Stimulated activated CD4-positive, alpha-beta T cell treated with anti-CD3 and anti-CD28 coated beads, Interleukin-15, amount 100 ng/mL, for 48 hours (primary cell): ENCODE measurements at regions not wholly inside any gene's neighbourhood (a gene's known extent, or its start where the extent isn't known, plus 50 kb on each side); places are given as distances from the start of the nearest gene placed in this dataset.
"Not testable (repeated sequence)": the region's sequence is repeated elsewhere in the genome, so short reads cannot be mapped to it uniquely, and the experiment has no call there.

Source experiments
- DNase-seq, 2 donors: peaks; one replicate each; pipeline ENCODE4 v3.0.0-alpha.2; 2020; ENCODE audit warnings: low read depth in 2 of 2

GRCh38 chr2:224650815-224651439, 65.2 kb downstream of the CCDC195 start:
- DNase-seq, result no peak

- not testable (repeated sequence) for DNase-seq
Observed at GRCh38 chr2:224647684-224648083, 62.5 kb upstream of the CUL3 start.

- no peak for DNase-seq
Observed at GRCh38 chr2:224646242-224646846, 61.2 kb upstream of the CUL3 start.

GRCh38 chr2:224645722-224646121, 60.6 kb upstream of the CUL3 start:
- DNase-seq, result no peak

GRCh38 chr2:224640679-224641078, 55.5 kb upstream of the CUL3 start:
- no peak for DNase-seq

- peak; percentile 23 to 41 for DNase-seq
Observed at GRCh38 chr2:224638301-224638823, 53.2 kb upstream of the CUL3 start.
